OCI-LY7 (cell line): ENCODE measurements at regions not wholly inside any gene's neighbourhood (a gene's known extent, or its start where the extent isn't known, plus 50 kb on each side); places are given as distances from the start of the nearest gene placed in this dataset.
"Not testable (repeated sequence)": the region's sequence is repeated elsewhere in the genome, so short reads cannot be mapped to it uniquely, and the experiment has no call there.

Source experiments
- BruUV-seq: library from RNA; stranded (reverse); fragments of 400-500 nt; replicated peaks from 2 replicates; lab custom pipeline; 2021; lab: Mats Ljungman, UMichigan
- CTCF ChIA-PET: fragments of 300-600 bp; sonication (Branson Sonifier 250); formaldehyde crosslinking; loops from one replicate; lab custom pipeline; 2022; ENCODE audit warnings: antibody characterized with exemption; ENCODE audit not compliant: unreplicated experiment; lab: Charles Lee
- POLR2A ChIA-PET: fragments of 300-600 bp; sonication (Branson Sonifier 250); formaldehyde crosslinking; loops from one replicate; lab custom pipeline; 2022; ENCODE audit warnings: antibody characterized with exemption; lab: Charles Lee
- DNase-seq: peaks from one replicate; pipeline ENCODE4 v3.0.0-alpha.2; 2015; ENCODE audit warnings: low spot score
- H2AFZ ChIP-seq: fragments of 200-600 bp; sonication (generic), shearing (Covaris generic); 2 replicates; pipeline ENCODE4 v1.6.1; 2014; ENCODE audit warnings: mild to moderate bottlenecking, antibody characterized with exemption, low read length, moderate library complexity
- H3K27ac ChIP-seq: fragments of 200-600 bp; sonication (generic); 2 replicates; pipeline ENCODE4 v1.5.1; 2014; ENCODE audit warnings: mixed run types, low read depth, mild to moderate bottlenecking, moderate library complexity, low read length, inconsistent platforms; ENCODE audit not compliant: poor library complexity, severe bottlenecking
- H3K36me3 ChIP-seq: fragments of 200-600 bp; sonication (generic); 2 replicates; pipeline ENCODE4 v1.6.1; 2014; ENCODE audit warnings: mild to moderate bottlenecking, antibody characterized with exemption, low read length, moderate library complexity, mixed read lengths; ENCODE audit not compliant: insufficient read depth
- H3K4me1 ChIP-seq: fragments of 200-600 bp; sonication (generic); 2 replicates; pipeline ENCODE4 v1.5.1; 2014; ENCODE audit warnings: mild to moderate bottlenecking, low read length; ENCODE audit not compliant: insufficient read depth, poor library complexity, severe bottlenecking
- H3K4me2 ChIP-seq: fragments of 200-600 bp; sonication (generic); 2 replicates; pipeline ENCODE4 v1.6.1; 2014; ENCODE audit warnings: mild to moderate bottlenecking, low read length
- H3K4me3 ChIP-seq: fragments of 200-600 bp; sonication (generic); 2 replicates; pipeline ENCODE4 v1.5.1; 2014; ENCODE audit warnings: mild to moderate bottlenecking, low read depth, low read length; ENCODE audit not compliant: poor library complexity, severe bottlenecking
- H3K79me2 ChIP-seq: fragments of 200-600 bp; sonication (generic); 2 replicates; pipeline ENCODE4 v1.6.1; 2016; ENCODE audit warnings: low read depth, mild to moderate bottlenecking, low read length, moderate library complexity, mixed read lengths; ENCODE audit not compliant: insufficient read depth
- H3K9me2 ChIP-seq: fragments of 200-600 bp; sonication (generic); 2 replicates; pipeline ENCODE4 v1.6.1; 2016; ENCODE audit warnings: mild to moderate bottlenecking, low read length, mixed read lengths; ENCODE audit not compliant: insufficient read depth
- H3K9me3 ChIP-seq: fragments of 200-600 bp; sonication (generic); 2 replicates; pipeline ENCODE4 v1.6.1; 2014; ENCODE audit warnings: mild to moderate bottlenecking, mixed run types, low read length, mixed read lengths
- H4K20me1 ChIP-seq: fragments of 200-600 bp; sonication (generic); 2 replicates; pipeline ENCODE4 v1.6.1; 2014; ENCODE audit warnings: mild to moderate bottlenecking, antibody characterized with exemption, low read length, moderate library complexity, mixed read lengths; ENCODE audit not compliant: insufficient read depth
- CTCF ChIP-seq: fragments of 200-600 bp; sonication (generic); conservative IDR thresholded peaks from 2 replicates; pipeline ENCODE4 v1.5.1; 2014; ENCODE audit warnings: mild to moderate bottlenecking, antibody characterized with exemption, low read length, moderate library complexity, mixed read lengths
- EZH2phosphoT487 ChIP-seq: fragments of 200-600 bp; sonication (generic); IDR thresholded peaks from 2 replicates; pipeline ENCODE4 v1.6.1; 2018; ENCODE audit warnings: low read depth, borderline replicate concordance, mild to moderate bottlenecking, mixed run types, antibody characterized with exemption, low read length, moderate library complexity, mixed read lengths
- intact Hi-C: fragments of 100-400 bp; cut with micrococcal nuclease; formaldehyde crosslinking; loops from one replicate; pipeline ENCODE4 v1.10.0; 2022; ENCODE audit not compliant: unreplicated experiment

GRCh38 chr11:12606597-12606996 is 67.6 kb upstream of the TEAD1 start:
- H3K27ac ChIP-seq = no peak overlapping the region
- no TSS peak for BruUV-seq
- no peaks in the 10 kb centered on the region for H3K4me1 ChIP-seq
- TF ChIP-seq CTCF (no peak), EZH2phosphoT487 (no peak)
- no peak overlapping the region for H3K4me2 ChIP-seq
- ChIA-PET CTCF (no interaction called here), POLR2A (interaction anchor here (0.6 kb wide), 1 partner anchor 320 kb away, joined by 3 read pairs; no protein-coding TSS in a partner anchor)
- H4K20me1 ChIP-seq = no peaks in the 10 kb centered on the region
- no peak overlapping the region for H3K4me3 ChIP-seq
- intact Hi-C loops = no loop called here
- no peak for DNase-seq
- H3K36me3 ChIP-seq = no peaks in the 10 kb centered on the region
- no peak overlapping the region for H2AFZ ChIP-seq
- no peaks in the 10 kb centered on the region for H3K9me3 ChIP-seq
- no peaks in the 10 kb centered on the region for H3K9me2 ChIP-seq
- H3K79me2 ChIP-seq = no peaks in the 10 kb centered on the region

GRCh38 chr11:12608678-12609077 is 65.5 kb upstream of the TEAD1 start:
- H3K36me3 ChIP-seq, DNase-seq, H3K4me1 ChIP-seq, H3K79me2 ChIP-seq, CTCF ChIA-PET, H3K9me2 ChIP-seq, H4K20me1 ChIP-seq, H2AFZ ChIP-seq, intact Hi-C loops, BruUV-seq, H3K4me3 ChIP-seq, H3K9me3 ChIP-seq, POLR2A ChIA-PET, H3K27ac ChIP-seq, H3K4me2 ChIP-seq: not testable (repeated sequence)

- Histone ChIP-seq H3K79me2 (no peaks in the 10 kb centered on the region), H3K36me3 (no peaks in the 10 kb centered on the region), H3K27ac (no peak overlapping the region), H3K4me2 (no peak overlapping the region), H2AFZ (no peak overlapping the region), H3K9me2 (no peaks in the 10 kb centered on the region), H3K9me3 (no peaks in the 10 kb centered on the region), H3K4me1 (no peaks in the 10 kb centered on the region), H3K4me3 (no peak overlapping the region), H4K20me1 (no peaks in the 10 kb centered on the region)
- intact Hi-C loops = no loop called here
- no peak for TF ChIP-seq CTCF
- no peak for TF ChIP-seq EZH2phosphoT487
- BruUV-seq = no TSS peak
- ChIA-PET CTCF (no interaction called here), POLR2A (no interaction called here)
- DNase-seq = no peak
Measured at GRCh38 chr11:12611352-12611751, 62.9 kb upstream of the TEAD1 start.
